NCI-H1694 (cell line): ENCODE measurements at regions not wholly inside any gene's neighbourhood (a gene's known extent, or its start where the extent isn't known, plus 50 kb on each side); places are given as distances from the start of the nearest gene placed in this dataset.
"Not testable (repeated sequence)": the region's sequence is repeated elsewhere in the genome, so short reads cannot be mapped to it uniquely, and the experiment has no call there.

Experiments used
- DNase-seq: peaks from one replicate; lab custom pipeline; 2025; lab: John Stamatoyannopoulos, UW

- not testable (repeated sequence) for DNase-seq
Measured at GRCh38 chr4:181130317-181130716, 1112.9 kb upstream of the TENM3 start.

- no peak for DNase-seq
Measured at GRCh38 chr4:181137351-181137750, 1105.9 kb upstream of the TENM3 start.

- no peak for DNase-seq
Measured at GRCh38 chr4:181138116-181138515, 1105.1 kb upstream of the TENM3 start.

GRCh38 chr4:181140037-181140603, 1103.1 kb upstream of the TENM3 start:
- no peak for DNase-seq

- DNase-seq: peak; percentile 38
Measured at GRCh38 chr4:181143250-181143854, 1099.8 kb upstream of the TENM3 start.

GRCh38 chr4:181146051-181146450, 1097.2 kb upstream of the TENM3 start:
- no peak for DNase-seq

- DNase-seq: no peak
Measured at GRCh38 chr4:181147416-181147951, 1095.7 kb upstream of the TENM3 start.

- DNase-seq: no peak
Measured at GRCh38 chr4:181148470-181148869, 1094.7 kb upstream of the TENM3 start.

GRCh38 chr4:181150191-181150590, 1093.0 kb upstream of the TENM3 start:
- DNase-seq: peak; percentile 93

GRCh38 chr4:181151856-181152255, 1091.3 kb upstream of the TENM3 start:
- no peak for DNase-seq

- no peak for DNase-seq
Measured at GRCh38 chr4:181157647-181158046, 1085.6 kb upstream of the TENM3 start.

- DNase-seq: no peak
Measured at GRCh38 chr4:181158971-181159370, 1084.2 kb upstream of the TENM3 start.

- no peak for DNase-seq
Measured at GRCh38 chr4:181161669-181162068, 1081.5 kb upstream of the TENM3 start.

GRCh38 chr4:181162266-181162665, 1080.9 kb upstream of the TENM3 start:
- DNase-seq: no peak

GRCh38 chr4:181162676-181163075, 1080.5 kb upstream of the TENM3 start:
- no peak for DNase-seq

GRCh38 chr4:181166742-181167399, 1076.3 kb upstream of the TENM3 start:
- DNase-seq: no peak

- DNase-seq: no peak
Measured at GRCh38 chr4:181168011-181168805, 1075.0 kb upstream of the TENM3 start.

GRCh38 chr4:181173046-181173445, 1070.2 kb upstream of the TENM3 start:
- DNase-seq: no peak

GRCh38 chr4:181176306-181176705, 1066.9 kb upstream of the TENM3 start:
- DNase-seq: no peak

- no peak for DNase-seq
Measured at GRCh38 chr4:181181331-181181730, 1061.9 kb upstream of the TENM3 start.

GRCh38 chr4:181189751-181190150, 1053.5 kb upstream of the TENM3 start:
- no peak for DNase-seq

- DNase-seq: no peak
Measured at GRCh38 chr4:181193131-181193930, 1049.9 kb upstream of the TENM3 start.
